Activated CD8-positive, alpha-beta memory T cell treated with anti-CD3 and anti-CD28 coated beads, Interleukin-2, amount 10 ng/mL, durations not matched to agents 7 days and 5 days (primary cell): ENCODE measurements at regions not wholly inside any gene's neighbourhood (a gene's known extent, or its start where the extent isn't known, plus 50 kb on each side); places are given as distances from the start of the nearest gene placed in this dataset.

Source experiments
- ATAC-seq: fragments of 150-1000 bp; cut with Tn5 transposase; one replicate; pipeline ENCODE4 v1.10.0; 2021; ENCODE audit warnings: moderate library complexity
- CTCF ChIA-PET: fragments of 350-600 bp; sonication (Branson Sonifier 250); formaldehyde crosslinking; loops from one replicate; lab custom pipeline; 2021; ENCODE audit warnings: antibody characterized with exemption; lab: Charles Lee
- DNase-seq: peaks from one replicate; pipeline ENCODE4 v3.0.0-alpha.2; 2020
- H3K27ac Mint-ChIP-seq: one replicate; pipeline ENCODE4 v1.8.0; 2021; ENCODE audit warnings: mild to moderate bottlenecking, mixed read lengths
- H3K27me3 Mint-ChIP-seq: one replicate; pipeline ENCODE4 v1.8.0; 2021; ENCODE audit warnings: mixed read lengths
- H3K36me3 Mint-ChIP-seq: one replicate; pipeline ENCODE4 v1.8.0; 2021; ENCODE audit warnings: mild to moderate bottlenecking, mixed read lengths
- H3K4me1 Mint-ChIP-seq: one replicate; pipeline ENCODE4 v1.8.0; 2021; ENCODE audit warnings: mixed read lengths
- H3K4me3 Mint-ChIP-seq: one replicate; pipeline ENCODE4 v1.8.0; 2021; ENCODE audit warnings: mild to moderate bottlenecking, moderate library complexity, mixed read lengths
- H3K9me3 Mint-ChIP-seq: one replicate; pipeline ENCODE4 v1.8.0; 2022; ENCODE audit warnings: low read depth, mixed read lengths

DNA sequence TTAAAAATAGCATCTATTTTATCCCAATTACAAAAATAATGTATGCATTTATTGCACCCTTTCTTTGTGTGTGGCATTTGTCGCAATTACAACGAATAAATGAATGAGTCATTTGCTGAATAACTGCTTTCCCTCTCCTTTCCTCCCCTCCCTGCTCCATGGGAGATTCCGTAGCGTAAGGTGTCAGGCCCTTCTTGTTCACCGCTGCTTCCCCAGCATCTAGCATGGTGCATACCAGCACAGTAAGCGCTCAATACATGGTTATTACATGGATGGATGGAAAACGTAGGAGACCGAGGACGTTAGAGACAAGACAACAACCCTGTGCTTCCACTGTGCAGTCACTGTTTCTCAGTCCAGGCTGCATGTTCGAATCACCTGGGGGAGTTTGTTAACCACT lies 336.0 kb upstream of the EEF2KMT start:
- no peak for DNase-seq
- H3K4me3 Mint-ChIP-seq: no peak overlapping the region
- H3K36me3 Mint-ChIP-seq: no peaks in the 10 kb centered on the region
- no peak for ATAC-seq
- no peaks in the 10 kb centered on the region for H3K27me3 Mint-ChIP-seq
- peaks cover under 1% of the 10 kb centered on the region for H3K9me3 Mint-ChIP-seq
- CTCF ChIA-PET: no interaction called here
- H3K4me1 Mint-ChIP-seq: no peaks in the 10 kb centered on the region
- H3K27ac Mint-ChIP-seq: no peak overlapping the region

DNA sequence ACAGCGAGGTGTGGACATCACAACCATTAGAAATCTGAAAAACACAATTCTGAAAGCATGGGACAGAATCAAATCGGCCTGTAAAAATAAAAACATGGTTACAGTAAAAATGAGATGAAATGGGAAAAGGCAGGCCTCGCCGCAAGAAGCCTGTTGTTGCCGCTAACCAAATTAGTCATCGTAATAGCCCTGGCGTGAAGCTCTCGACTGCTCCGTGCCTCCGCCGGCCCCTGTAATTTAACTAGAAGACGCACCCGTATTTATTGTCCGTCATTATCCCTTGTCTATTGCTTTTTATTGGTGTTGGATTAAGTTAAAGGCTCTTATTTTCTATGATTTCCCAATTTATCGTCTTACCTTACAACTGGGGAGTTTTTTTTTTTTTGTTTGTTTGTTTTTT lies 334.6 kb upstream of the EEF2KMT start:
- CTCF ChIA-PET: no interaction called here
- H3K27ac Mint-ChIP-seq: no peak overlapping the region
- H3K4me3 Mint-ChIP-seq: no peak overlapping the region
- no peaks in the 10 kb centered on the region for H3K4me1 Mint-ChIP-seq
- H3K9me3 Mint-ChIP-seq: no peaks in the 10 kb centered on the region
- H3K36me3 Mint-ChIP-seq: no peaks in the 10 kb centered on the region
- H3K27me3 Mint-ChIP-seq: no peaks in the 10 kb centered on the region
- DNase-seq: no peak
- no peak for ATAC-seq

DNA sequence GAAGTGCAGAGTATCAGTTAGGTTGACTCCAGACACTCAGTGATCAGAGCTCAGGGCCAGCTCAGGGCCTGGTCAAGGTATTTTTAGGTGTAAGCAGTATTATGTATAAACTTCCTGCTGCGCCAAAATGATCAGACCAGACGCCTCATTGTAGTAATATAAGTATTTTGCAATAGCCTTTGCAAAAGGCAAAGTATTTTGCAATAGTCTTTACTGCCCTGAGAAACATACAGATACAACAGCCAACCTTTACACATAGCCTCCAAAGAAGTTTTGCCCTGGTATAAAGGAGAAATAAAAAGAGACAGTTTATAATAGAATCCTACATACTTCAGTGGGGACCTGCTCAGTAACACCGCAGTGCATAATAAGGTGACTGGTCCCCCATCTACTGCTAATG lies 333.0 kb upstream of the EEF2KMT start:
- Mint-ChIP-seq H3K4me3 (no peak overlapping the region), H3K9me3 (no peaks in the 10 kb centered on the region), H3K27me3 (no peaks in the 10 kb centered on the region), H3K36me3 (no peaks in the 10 kb centered on the region), H3K27ac (no peak overlapping the region), H3K4me1 (no peaks in the 10 kb centered on the region)
- DNase-seq (no peak), ATAC-seq (no peak)
- CTCF ChIA-PET: no interaction called here

DNA sequence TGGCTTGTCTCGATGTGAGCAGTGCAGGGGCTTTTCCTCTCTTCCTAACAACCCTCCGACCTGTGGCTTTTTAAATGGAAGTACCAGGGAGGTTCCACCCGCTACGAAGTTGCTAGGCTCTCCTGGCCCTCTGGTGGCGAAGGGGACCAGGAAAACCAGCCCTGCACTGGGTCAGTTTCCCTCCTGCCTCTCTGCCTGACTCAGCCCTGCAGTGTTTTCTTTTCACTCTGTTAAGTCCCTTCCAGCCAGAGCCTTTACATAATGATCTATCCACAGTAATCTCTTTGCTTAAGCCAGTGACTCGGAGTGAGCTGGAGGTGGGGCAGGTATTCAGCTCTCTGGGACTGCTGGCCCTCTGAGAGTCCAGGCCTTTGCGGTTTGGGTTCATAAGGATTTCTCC lies 331.3 kb upstream of the EEF2KMT start:
- Mint-ChIP-seq H3K4me1 (no peaks in the 10 kb centered on the region), H3K4me3 (no peak overlapping the region), H3K36me3 (no peaks in the 10 kb centered on the region), H3K27me3 (no peaks in the 10 kb centered on the region), H3K9me3 (no peaks in the 10 kb centered on the region), H3K27ac (no peak overlapping the region)
- ATAC-seq: no peak
- CTCF ChIA-PET: no interaction called here
- DNase-seq: no peak

DNA sequence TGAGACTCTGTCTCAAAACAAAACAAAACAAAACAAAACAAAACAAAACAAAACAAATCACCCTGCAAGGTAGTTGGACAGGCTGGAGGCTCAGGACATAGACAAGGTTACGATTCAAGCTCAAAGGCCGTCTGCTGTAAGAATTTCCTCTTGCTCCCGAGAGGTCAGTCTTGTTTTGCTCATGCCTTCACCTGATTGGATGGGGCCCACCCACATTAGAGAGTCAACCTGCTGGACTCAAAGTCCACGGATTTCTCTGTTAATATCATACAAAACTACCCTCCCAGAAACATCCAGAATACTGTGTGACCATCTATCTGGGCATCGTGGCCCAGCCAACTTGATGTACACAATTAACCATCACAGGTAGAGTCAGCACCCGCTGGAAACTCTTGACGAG lies 330.0 kb upstream of the EEF2KMT start:
- no peak for ATAC-seq
- CTCF ChIA-PET: no interaction called here
- Mint-ChIP-seq H3K27me3 (no peaks in the 10 kb centered on the region), H3K36me3 (no peaks in the 10 kb centered on the region), H3K4me1 (no peaks in the 10 kb centered on the region), H3K9me3 (no peaks in the 10 kb centered on the region), H3K4me3 (no peak overlapping the region), H3K27ac (no peak overlapping the region)
- DNase-seq: no peak

DNA sequence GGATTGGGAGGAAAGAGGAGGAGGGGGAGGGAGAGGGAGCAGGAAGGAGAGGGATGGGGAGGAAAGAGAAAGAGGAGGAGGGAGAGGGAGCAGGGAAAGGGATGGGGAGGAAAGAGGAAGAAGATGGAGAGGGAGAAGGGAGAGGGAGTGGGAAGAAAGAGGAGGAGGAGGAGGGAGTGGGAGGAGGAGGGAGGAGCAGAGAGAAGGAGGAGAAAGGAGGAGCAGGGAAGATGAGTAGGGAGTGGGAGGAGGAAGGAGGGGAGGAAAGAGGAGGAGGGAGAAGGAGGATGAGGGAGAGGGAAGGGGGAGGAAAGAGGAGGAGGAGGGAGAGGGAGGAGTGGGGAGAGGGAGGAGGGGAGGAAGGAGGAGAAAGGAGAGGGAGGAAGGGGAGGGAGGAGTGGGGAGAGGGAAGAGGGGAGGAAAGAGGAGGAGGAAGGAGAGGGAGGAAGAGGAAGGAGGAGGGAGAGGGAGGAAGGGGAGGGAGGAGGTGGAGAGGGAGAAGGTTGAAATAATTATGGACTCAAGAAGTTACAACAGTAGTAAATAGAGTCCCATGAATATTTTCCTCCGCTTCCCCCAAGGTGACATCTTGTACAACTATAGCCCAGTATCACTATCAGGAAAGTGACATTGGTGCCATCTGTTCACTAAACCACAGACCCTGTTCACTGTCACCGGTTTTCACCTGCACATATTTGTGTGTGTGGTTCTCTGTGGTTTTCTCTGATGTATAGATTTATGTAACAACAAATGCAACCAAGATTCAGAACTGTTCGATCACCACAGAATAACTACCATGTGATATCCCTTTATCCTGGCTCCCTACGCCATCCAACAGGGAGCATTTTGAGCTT lies 325.3 kb upstream of the EEF2KMT start:
- CTCF ChIA-PET: no interaction called here
- H3K27ac Mint-ChIP-seq: no peak overlapping the region
- no peak for ATAC-seq
- no peaks in the 10 kb centered on the region for H3K9me3 Mint-ChIP-seq
- H3K4me1 Mint-ChIP-seq: no peaks in the 10 kb centered on the region
- no peaks in the 10 kb centered on the region for H3K36me3 Mint-ChIP-seq
- DNase-seq: no peak
- no peak overlapping the region for H3K4me3 Mint-ChIP-seq
- no peaks in the 10 kb centered on the region for H3K27me3 Mint-ChIP-seq

DNA sequence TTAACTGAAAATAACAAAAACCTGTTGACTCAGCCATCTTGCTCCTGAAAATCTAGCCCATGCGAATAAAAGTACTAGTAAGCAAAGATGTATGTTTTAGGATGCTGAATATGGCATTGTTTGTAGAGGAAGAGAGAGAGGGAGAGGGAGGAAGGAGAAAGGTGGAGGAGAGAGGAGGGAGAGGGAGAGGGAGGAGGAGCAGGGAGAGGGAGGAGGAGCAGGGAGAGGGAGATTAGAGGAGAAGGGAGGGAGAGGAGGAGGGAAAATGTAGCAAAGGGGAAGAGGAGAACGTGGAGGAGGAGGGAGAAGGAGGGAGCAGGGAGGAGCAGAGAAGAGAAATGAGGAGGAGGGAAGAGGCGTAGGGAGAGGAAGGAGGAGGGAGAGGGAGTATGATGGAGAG lies 324.5 kb upstream of the EEF2KMT start:
- CTCF ChIA-PET: no interaction called here
- Mint-ChIP-seq H3K9me3 (no peaks in the 10 kb centered on the region), H3K4me3 (no peak overlapping the region), H3K4me1 (no peaks in the 10 kb centered on the region), H3K27ac (no peak overlapping the region), H3K27me3 (no peaks in the 10 kb centered on the region), H3K36me3 (no peaks in the 10 kb centered on the region)
- no peak for ATAC-seq
- no peak for DNase-seq

DNA sequence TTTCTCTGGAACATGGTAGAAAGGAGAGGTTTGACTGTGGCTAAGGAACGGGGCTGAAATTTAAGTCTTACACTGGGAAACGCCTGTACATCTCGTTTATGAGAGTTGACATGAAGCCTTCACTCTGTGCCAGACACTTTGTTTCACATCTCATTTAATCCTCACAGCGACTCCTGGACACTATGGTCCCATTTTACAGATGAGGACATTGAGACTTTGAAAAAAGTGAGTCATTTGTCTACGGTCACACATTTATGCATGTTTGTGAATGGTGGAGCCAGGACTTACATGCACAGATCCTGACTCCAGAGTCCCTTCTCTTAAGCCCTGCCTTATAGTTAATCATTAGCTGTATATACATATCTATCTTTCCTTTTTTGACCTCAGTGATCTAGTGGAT lies 318.4 kb upstream of the EEF2KMT start:
- no peak overlapping the region for H3K4me3 Mint-ChIP-seq

DNA sequence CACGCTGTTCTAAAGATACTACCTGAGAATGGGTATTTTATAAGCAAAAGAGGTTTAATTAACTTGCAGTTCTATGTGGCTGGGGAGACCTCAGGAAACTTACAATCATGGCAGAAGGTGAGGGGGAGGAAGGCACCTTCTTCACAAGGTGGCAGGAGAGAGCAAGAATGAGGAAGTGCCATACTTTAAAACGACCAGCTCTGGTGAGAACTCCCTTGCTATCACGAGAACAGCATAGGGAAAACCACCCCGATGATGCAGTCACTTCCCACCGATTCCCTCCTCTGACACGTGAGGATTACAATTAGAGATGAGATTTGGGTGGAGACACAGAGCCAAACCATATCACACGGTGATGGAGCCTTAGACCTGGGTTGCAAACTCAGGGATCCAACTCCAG lies 317.5 kb upstream of the EEF2KMT start:
- H3K9me3 Mint-ChIP-seq: no peaks in the 10 kb centered on the region
- CTCF ChIA-PET: no interaction called here
- no peak overlapping the region for H3K4me3 Mint-ChIP-seq
- H3K4me1 Mint-ChIP-seq: no peaks in the 10 kb centered on the region
- ATAC-seq: no peak
- no peak overlapping the region for H3K27ac Mint-ChIP-seq
- no peaks in the 10 kb centered on the region for H3K27me3 Mint-ChIP-seq
- DNase-seq: no peak
- H3K36me3 Mint-ChIP-seq: no peaks in the 10 kb centered on the region

More for the DNA sequence above, 318.4 kb upstream of the EEF2KMT start:
- CTCF ChIA-PET: no interaction called here
- Mint-ChIP-seq H3K4me1 (no peaks in the 10 kb centered on the region), H3K27ac (no peak overlapping the region), H3K9me3 (no peaks in the 10 kb centered on the region), H3K36me3 (no peaks in the 10 kb centered on the region), H3K27me3 (no peaks in the 10 kb centered on the region)
- DNase-seq: no peak
- ATAC-seq: no peak

DNA sequence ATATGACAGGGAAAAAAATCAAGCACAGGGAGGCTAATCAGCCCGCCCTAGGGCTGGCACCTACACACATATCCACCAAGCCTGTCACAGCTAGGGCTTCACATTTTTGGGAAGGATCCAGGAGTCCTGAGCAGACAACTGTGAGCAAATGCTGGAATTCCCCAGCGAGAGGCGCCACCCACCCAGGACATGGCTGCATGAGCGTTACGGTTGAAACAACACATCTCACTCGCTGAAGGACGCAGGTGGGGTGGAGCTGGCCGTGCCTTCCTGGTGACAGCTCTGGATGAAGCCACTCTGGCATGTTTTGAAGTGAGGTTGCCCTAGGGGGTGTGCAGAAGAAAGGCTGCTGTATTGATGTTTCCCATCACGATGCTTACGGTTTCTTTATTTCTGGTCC lies 315.1 kb upstream of the EEF2KMT start:
- Mint-ChIP-seq H3K4me1 (no peaks in the 10 kb centered on the region), H3K4me3 (no peak overlapping the region), H3K27me3 (no peaks in the 10 kb centered on the region), H3K9me3 (no peaks in the 10 kb centered on the region), H3K27ac (no peak overlapping the region), H3K36me3 (no peaks in the 10 kb centered on the region)
- DNase-seq: no peak
- no peak for ATAC-seq
- CTCF ChIA-PET: no interaction called here

DNA sequence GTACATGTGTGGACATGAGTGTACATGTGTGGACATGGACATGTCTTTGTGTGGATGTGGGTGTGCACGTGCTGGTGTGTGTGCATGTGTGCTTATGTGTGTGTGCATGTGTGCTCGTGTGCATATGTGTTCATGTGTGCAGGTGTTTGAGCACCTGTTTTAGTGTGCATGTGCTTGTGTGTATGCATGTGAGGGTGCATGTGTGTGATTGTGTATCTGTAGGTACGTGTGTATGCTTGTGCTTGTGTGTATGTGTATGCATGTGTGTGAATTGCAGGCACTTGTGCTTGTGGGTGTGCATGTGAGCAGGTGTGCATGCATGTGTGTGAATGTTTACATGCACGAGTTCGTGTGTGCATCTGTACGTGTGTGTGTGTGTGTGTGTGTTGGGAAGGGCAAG lies 300.6 kb upstream of the EEF2KMT start:
- CTCF ChIA-PET: no interaction called here
- Mint-ChIP-seq H3K4me1 (no peaks in the 10 kb centered on the region), H3K4me3 (no peak overlapping the region), H3K9me3 (no peaks in the 10 kb centered on the region), H3K27ac (no peak overlapping the region), H3K27me3 (no peaks in the 10 kb centered on the region), H3K36me3 (no peaks in the 10 kb centered on the region)
- no peak for DNase-seq
- ATAC-seq: no peak

DNA sequence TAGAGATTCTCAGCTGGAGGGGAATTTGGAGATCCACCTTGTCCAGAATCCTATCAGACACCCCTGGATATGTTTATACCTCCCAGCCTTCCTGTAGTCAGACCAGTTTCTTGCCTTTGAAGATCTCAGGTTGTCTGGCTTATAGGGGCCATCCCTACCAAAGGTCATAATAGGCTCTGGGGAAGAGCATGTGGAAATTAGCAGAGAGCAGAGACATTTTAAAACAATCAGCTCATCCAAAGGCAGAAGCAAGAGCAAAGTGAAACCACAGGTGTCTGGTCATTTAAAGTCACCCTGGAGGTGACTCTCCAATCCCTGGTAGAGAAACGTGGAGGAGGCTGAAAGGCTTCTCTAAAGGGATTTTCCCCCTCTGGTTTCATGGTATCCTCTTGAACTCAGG lies 299.3 kb upstream of the EEF2KMT start:
- DNase-seq (no peak), ATAC-seq (no peak)
- Mint-ChIP-seq H3K4me1 (no peaks in the 10 kb centered on the region), H3K27me3 (no peaks in the 10 kb centered on the region), H3K36me3 (no peaks in the 10 kb centered on the region), H3K27ac (no peak overlapping the region), H3K4me3 (no peak overlapping the region), H3K9me3 (no peaks in the 10 kb centered on the region)
- CTCF ChIA-PET: no interaction called here

DNA sequence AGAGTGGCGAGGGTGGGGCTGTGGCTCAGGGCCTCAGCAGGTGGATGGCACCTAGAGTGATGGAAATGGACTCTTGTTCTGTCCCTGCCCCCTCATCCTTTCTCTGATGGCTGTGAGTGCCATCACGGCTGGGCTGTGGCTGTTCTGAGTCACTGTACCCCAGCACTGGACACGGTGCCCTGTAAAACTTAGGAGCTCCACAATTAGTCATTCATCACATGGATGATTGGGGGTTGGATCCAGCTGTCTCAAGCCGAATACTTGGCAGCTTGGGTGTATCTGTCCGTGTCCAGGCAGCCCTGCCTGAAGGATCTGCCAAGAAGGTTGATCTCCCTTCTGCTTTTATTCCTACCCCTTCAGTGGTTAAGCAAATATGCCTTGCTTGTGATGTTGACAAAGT lies 295.5 kb upstream of the EEF2KMT start:
- Mint-ChIP-seq H3K27ac (no peak overlapping the region), H3K4me3 (no peak overlapping the region), H3K9me3 (no peaks in the 10 kb centered on the region), H3K27me3 (no peaks in the 10 kb centered on the region), H3K36me3 (no peaks in the 10 kb centered on the region), H3K4me1 (no peaks in the 10 kb centered on the region)
- CTCF ChIA-PET: no interaction called here
- no peak for DNase-seq
- no peak for ATAC-seq

DNA sequence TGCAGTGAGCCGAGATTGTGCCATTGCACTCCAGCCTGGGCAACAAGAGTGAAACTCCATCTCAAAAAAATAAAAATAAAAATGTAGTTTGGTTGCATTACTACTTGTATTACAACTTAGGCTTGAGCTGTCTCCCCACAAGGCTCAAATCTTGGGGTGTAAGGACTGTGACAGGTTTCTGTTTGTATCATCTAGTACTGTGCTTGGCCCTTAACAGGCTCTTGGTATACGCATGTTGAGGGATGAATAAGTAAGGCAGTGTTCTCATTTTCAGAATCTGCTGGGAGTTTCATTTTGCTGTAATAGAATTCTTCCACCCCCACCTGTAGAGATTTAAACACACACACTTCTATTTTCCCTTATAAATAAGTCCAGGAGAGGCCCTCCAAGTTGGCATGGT lies 289.4 kb upstream of the EEF2KMT start:
- CTCF ChIA-PET: no interaction called here
- Mint-ChIP-seq H3K4me3 (no peak overlapping the region), H3K4me1 (no peaks in the 10 kb centered on the region), H3K36me3 (no peaks in the 10 kb centered on the region), H3K27me3 (no peaks in the 10 kb centered on the region), H3K9me3 (no peaks in the 10 kb centered on the region), H3K27ac (no peak overlapping the region)
- ATAC-seq (no peak), DNase-seq (no peak)

DNA sequence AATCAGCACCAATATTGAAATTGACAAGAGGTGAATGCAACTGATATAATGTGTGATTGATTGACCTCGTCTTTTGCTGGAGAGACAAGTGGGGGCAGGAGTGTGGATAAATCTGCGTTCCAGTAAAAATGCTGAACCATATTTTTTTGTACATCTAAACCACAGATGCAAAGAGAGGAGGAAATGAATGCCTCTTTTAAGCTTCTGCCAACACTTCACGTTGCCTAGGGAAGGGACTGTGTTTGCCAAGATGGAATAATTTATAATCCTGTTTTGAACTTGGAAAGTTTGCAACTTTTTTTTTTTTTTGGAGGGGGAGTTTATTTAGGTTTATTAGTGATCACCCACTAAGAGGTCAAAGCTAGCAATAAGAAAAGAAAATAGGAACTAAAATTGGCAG lies 288.2 kb upstream of the EEF2KMT start:
- ATAC-seq (no peak), DNase-seq (no peak)
- Mint-ChIP-seq H3K27me3 (no peaks in the 10 kb centered on the region), H3K27ac (no peak overlapping the region), H3K9me3 (no peaks in the 10 kb centered on the region), H3K4me1 (no peaks in the 10 kb centered on the region), H3K36me3 (no peaks in the 10 kb centered on the region), H3K4me3 (no peak overlapping the region)
- CTCF ChIA-PET: no interaction called here
